ENCODE measurements at regions not wholly inside any gene's neighbourhood (a gene's known extent, or its start where the extent isn't known, plus 50 kb on each side); places are given as distances from the start of the nearest gene placed in this dataset.

GRCh38 chr9:119963258-119963797 is 594.1 kb upstream of the BRINP1 start:
- TF ChIP-seq CTCF (conservative IDR thresholded peaks at IDR 0.05; ENCODE audit: low read length) = no peak
- no peak for TF ChIP-seq EZH2phosphoT487 (IDR thresholded peaks at IDR 0.05; ENCODE audit: borderline replicate concordance, low read depth, low read length)

All from OCI-LY7 (cell line).